Progenitor cell of endocrine pancreas (in vitro differentiated cells): ENCODE measurements at regions not wholly inside any gene's neighbourhood (a gene's known extent, or its start where the extent isn't known, plus 50 kb on each side); places are given as distances from the start of the nearest gene placed in this dataset.

Experiments
- DNase-seq: peaks from one replicate; pipeline ENCODE4 v3.0.0; 2021; ENCODE audit warnings: low spot score; ENCODE audit not compliant: unreplicated experiment
- H3K27ac Mint-ChIP-seq: 2 replicates; pipeline ENCODE4 v1.8.0; 2021; ENCODE audit warnings: mild to moderate bottlenecking, moderate library complexity, mixed read lengths
- H3K27me3 Mint-ChIP-seq: 2 replicates; pipeline ENCODE4 v1.8.0; 2021; ENCODE audit warnings: mixed read lengths
- H3K36me3 Mint-ChIP-seq: 2 replicates; pipeline ENCODE4 v1.8.0; 2022; ENCODE audit warnings: mixed read lengths; ENCODE audit not compliant: insufficient read depth
- H3K4me1 Mint-ChIP-seq: 2 replicates; pipeline ENCODE4 v1.8.0; 2021; ENCODE audit warnings: low read depth, mixed read lengths
- H3K4me3 Mint-ChIP-seq: 2 replicates; pipeline ENCODE4 v1.8.0; 2021; ENCODE audit warnings: low read depth, mild to moderate bottlenecking, moderate library complexity, mixed read lengths
- H3K9me3 Mint-ChIP-seq: 2 replicates; pipeline ENCODE4 v1.8.0; 2021; ENCODE audit warnings: low read depth, mixed read lengths
- CTCF ChIP-seq: fragments of 200-600 bp; sonication (generic); IDR thresholded peaks from one replicate; pipeline ENCODE4 v1.5.0; 2021; ENCODE audit warnings: antibody characterized with exemption, mild to moderate bottlenecking; ENCODE audit not compliant: unreplicated experiment

- no peaks in the 10 kb centered on the region for H3K27me3 Mint-ChIP-seq
- no peaks in the 10 kb centered on the region for H3K36me3 Mint-ChIP-seq
- TF ChIP-seq CTCF = no peak
- H3K9me3 Mint-ChIP-seq = peaks cover 9% of the 10 kb centered on the region
- no peak overlapping the region for H3K27ac Mint-ChIP-seq
- no peak for DNase-seq
- no peaks in the 10 kb centered on the region for H3K4me1 Mint-ChIP-seq
- no peak overlapping the region for H3K4me3 Mint-ChIP-seq
Measured at GRCh38 chr12:58656254-58657009, 263.9 kb downstream of the LRIG3 start.

- DNase-seq = no peak
- H3K4me1 Mint-ChIP-seq = no peaks in the 10 kb centered on the region
- no peak overlapping the region for H3K27ac Mint-ChIP-seq
- no peak for TF ChIP-seq CTCF
- H3K36me3 Mint-ChIP-seq = no peaks in the 10 kb centered on the region
- H3K4me3 Mint-ChIP-seq = no peak overlapping the region
- peaks cover 9% of the 10 kb centered on the region for H3K9me3 Mint-ChIP-seq
- no peaks in the 10 kb centered on the region for H3K27me3 Mint-ChIP-seq
Measured at GRCh38 chr12:58657190-58657589, 263.1 kb downstream of the LRIG3 start.

- Mint-ChIP-seq H3K27ac (no peak overlapping the region), H3K4me1 (peaks cover 4% of the 10 kb centered on the region)
Measured at GRCh38 chr12:58665375-58665774, 254.9 kb downstream of the LRIG3 start.

GRCh38 chr12:58668233-58668632 is 252.1 kb downstream of the LRIG3 start:
- no peak for DNase-seq
- no peak overlapping the region for H3K27ac Mint-ChIP-seq
- H3K4me1 Mint-ChIP-seq = peaks cover 4% of the 10 kb centered on the region
- peaks cover 4% of the 10 kb centered on the region for H3K9me3 Mint-ChIP-seq
- no peaks in the 10 kb centered on the region for H3K27me3 Mint-ChIP-seq
- no peaks in the 10 kb centered on the region for H3K36me3 Mint-ChIP-seq
- TF ChIP-seq CTCF = no peak
- H3K4me3 Mint-ChIP-seq = no peak overlapping the region

More at GRCh38 chr12:58665375-58665774, 254.9 kb downstream of the LRIG3 start:
- Mint-ChIP-seq H3K4me3 (no peak overlapping the region), H3K36me3 (no peaks in the 10 kb centered on the region), H3K27me3 (no peaks in the 10 kb centered on the region), H3K9me3 (peaks cover 4% of the 10 kb centered on the region)
- DNase-seq = no peak
- no peak for TF ChIP-seq CTCF

- Mint-ChIP-seq H3K27me3 (no peaks in the 10 kb centered on the region), H3K36me3 (no peaks in the 10 kb centered on the region), H3K4me3 (no peak overlapping the region), H3K9me3 (peaks cover 4% of the 10 kb centered on the region), H3K4me1 (no peaks in the 10 kb centered on the region), H3K27ac (no peak overlapping the region)
- no peak for DNase-seq
- no peak for TF ChIP-seq CTCF
Measured at GRCh38 chr12:58668871-58669270, 251.4 kb downstream of the LRIG3 start.
